Activated CD8-positive, alpha-beta T cell treated with anti-CD3 and anti-CD28 coated beads for 36 hours (primary cell): ENCODE measurements at regions not wholly inside any gene's neighbourhood (a gene's known extent, or its start where the extent isn't known, plus 50 kb on each side); places are given as distances from the start of the nearest gene placed in this dataset.

Experiments used
- ATAC-seq: fragments of 200-7000 bp; cut with Tn5 transposase; one replicate; pipeline ENCODE4 v1.10.0; 2021; ENCODE audit warnings: mild to moderate bottlenecking, moderate library complexity
- CTCF ChIA-PET: fragments of 350-600 bp; sonication (Branson Sonifier 250); formaldehyde crosslinking; loops from one replicate; lab custom pipeline; 2021; ENCODE audit warnings: antibody characterized with exemption; lab: Charles Lee
- POLR2A ChIA-PET: fragments of 350-600 bp; sonication (Branson Sonifier 250); formaldehyde crosslinking; loops from one replicate; lab custom pipeline; 2021; ENCODE audit warnings: antibody characterized with exemption; lab: Charles Lee
- DNase-seq: peaks from one replicate; pipeline ENCODE4 v3.0.0-alpha.2; 2020
- H3K27ac Mint-ChIP-seq: one replicate; pipeline ENCODE4 v1.8.0; 2021; ENCODE audit warnings: mild to moderate bottlenecking, mixed read lengths
- H3K27me3 Mint-ChIP-seq: one replicate; pipeline ENCODE4 v1.8.0; 2021; ENCODE audit warnings: mixed read lengths
- H3K36me3 Mint-ChIP-seq: one replicate; pipeline ENCODE4 v1.8.0; 2021; ENCODE audit warnings: low read depth, mixed read lengths
- H3K4me1 Mint-ChIP-seq: one replicate; pipeline ENCODE4 v1.8.0; 2021; ENCODE audit warnings: low read depth, mixed read lengths
- H3K4me3 Mint-ChIP-seq: one replicate; pipeline ENCODE4 v1.8.0; 2021; ENCODE audit warnings: mild to moderate bottlenecking, moderate library complexity, mixed read lengths
- H3K9me3 Mint-ChIP-seq: one replicate; pipeline ENCODE4 v1.8.0; 2021; ENCODE audit warnings: mixed read lengths
- CTCF ChIP-seq: fragments of 200-600 bp; IDR thresholded peaks from one replicate; pipeline ENCODE4 v1.8.0; 2022; ENCODE audit warnings: antibody characterized with exemption, mild to moderate bottlenecking
- intact Hi-C: fragments of 100-400 bp; cut with micrococcal nuclease; formaldehyde crosslinking; loops from one replicate; pipeline ENCODE4 v1.10.0; 2022

- TF ChIP-seq CTCF, result no peak
- POLR2A ChIA-PET, result no interaction called here
- DNase-seq (no peak), ATAC-seq (no peak)
- CTCF ChIA-PET, result no interaction called here
- intact Hi-C loops, result no loop called here
- Mint-ChIP-seq H3K27me3 (no peaks in the 10 kb centered on the region), H3K4me3 (no peak overlapping the region), H3K4me1 (no peaks in the 10 kb centered on the region), H3K9me3 (peaks cover 15% of the 10 kb centered on the region), H3K27ac (no peak overlapping the region), H3K36me3 (no peaks in the 10 kb centered on the region)
These were observed 454.3 kb upstream of the CTNND2 start for GRCh38 chr5:12358371-12359090.

- CTCF ChIA-PET, result no interaction called here
- Mint-ChIP-seq H3K27me3 (no peaks in the 10 kb centered on the region), H3K36me3 (no peaks in the 10 kb centered on the region), H3K9me3 (peaks cover 15% of the 10 kb centered on the region), H3K4me3 (no peak overlapping the region), H3K4me1 (no peaks in the 10 kb centered on the region), H3K27ac (no peak overlapping the region)
- no peak for TF ChIP-seq CTCF
- POLR2A ChIA-PET, result no interaction called here
- ATAC-seq, result no peak
- intact Hi-C loops, result no loop called here
- no peak for DNase-seq
These were observed 453.4 kb upstream of the CTNND2 start for GRCh38 chr5:12357626-12358025.

- Mint-ChIP-seq H3K9me3 (peaks cover 22% of the 10 kb centered on the region), H3K27ac (no peak overlapping the region), H3K4me1 (no peaks in the 10 kb centered on the region), H3K27me3 (no peaks in the 10 kb centered on the region), H3K4me3 (no peak overlapping the region), H3K36me3 (no peaks in the 10 kb centered on the region)
- ChIA-PET POLR2A (no interaction called here), CTCF (no interaction called here)
- no peak for ATAC-seq
- intact Hi-C loops, result no loop called here
- DNase-seq, result no peak
- no peak for TF ChIP-seq CTCF
These were observed 450.4 kb upstream of the CTNND2 start for GRCh38 chr5:12354686-12355085.

GRCh38 chr5:12343558-12343957 lies 439.3 kb upstream of the CTNND2 start:
- DNase-seq (no peak), ATAC-seq (no peak)
- Mint-ChIP-seq H3K27ac (no peak overlapping the region), H3K4me1 (no peaks in the 10 kb centered on the region), H3K4me3 (no peak overlapping the region), H3K36me3 (no peaks in the 10 kb centered on the region), H3K27me3 (no peaks in the 10 kb centered on the region), H3K9me3 (peaks cover 9% of the 10 kb centered on the region)
- CTCF ChIA-PET, result no interaction called here
- no peak for TF ChIP-seq CTCF
- POLR2A ChIA-PET, result no interaction called here
- intact Hi-C loops, result no loop called here

GRCh38 chr5:12335938-12336337 lies 431.7 kb upstream of the CTNND2 start:
- intact Hi-C loops, result no loop called here
- no peaks in the 10 kb centered on the region for H3K27me3 Mint-ChIP-seq
- no peak for TF ChIP-seq CTCF
- H3K36me3 Mint-ChIP-seq, result no peaks in the 10 kb centered on the region
- ChIA-PET POLR2A (no interaction called here), CTCF (no interaction called here)
- no peaks in the 10 kb centered on the region for H3K4me1 Mint-ChIP-seq
- no peak for ATAC-seq
- no peak overlapping the region for H3K4me3 Mint-ChIP-seq
- no peak overlapping the region for H3K27ac Mint-ChIP-seq
- DNase-seq, result no peak
- H3K9me3 Mint-ChIP-seq, result peaks cover 18% of the 10 kb centered on the region
